H1 (cell line): ENCODE measurements at regions not wholly inside any gene's neighbourhood (a gene's known extent, or its start where the extent isn't known, plus 50 kb on each side); places are given as distances from the start of the nearest gene placed in this dataset.

ENCODE experiments used
- CTCF ChIA-PET: fragments of 300-600 bp; sonication (Branson Sonifier 250); formaldehyde crosslinking; loops from one replicate; lab custom pipeline; 2021; ENCODE audit not compliant: partially characterized antibody; lab: Charles Lee
- POLR2A ChIA-PET: fragments of 300-600 bp; sonication (Branson Sonifier 250); formaldehyde crosslinking; loops from one replicate; lab custom pipeline; 2021; ENCODE audit warnings: inconsistent platforms; ENCODE audit not compliant: partially characterized antibody; lab: Charles Lee
- DNase-seq, 2 experiments: peaks; one replicate each; pipeline versions ENCODE4 v3.0.0 to v3.0.0-alpha.2; 2010 to 2022; ENCODE audit warnings: low spot score in 2 of 2, low read depth in 1 of 2, mixed read lengths in 1 of 2
- FAIRE-seq: peaks from 2 replicates; lab custom pipeline; 2011; peaks lifted over from hg19 to GRCh38; lab: Jason Lieb, UNC
- H2AFZ ChIP-seq: 2 replicates; pipeline ENCODE4 v1.8.1; 2012; ENCODE audit warnings: low read length, inconsistent platforms
- H2AK5ac ChIP-seq: 2 replicates; pipeline ENCODE4 v1.6.1; 2013; ENCODE audit warnings: low read depth, low read length
- H2BK120ac ChIP-seq: replicated peaks from 2 replicates; pipeline ENCODE3; 2013; ENCODE audit warnings: low read depth, low read length, inconsistent platforms
- H2BK12ac ChIP-seq: 2 replicates; pipeline ENCODE4 v1.6.1; 2013; ENCODE audit warnings: low read depth, low read length
- H2BK15ac ChIP-seq: 2 replicates; pipeline ENCODE4 v1.6.1; 2013; ENCODE audit warnings: low read length
- H2BK20ac ChIP-seq: 2 replicates; pipeline ENCODE4 v1.6.1; 2013; ENCODE audit warnings: low read length
- H2BK5ac ChIP-seq: 2 replicates; pipeline ENCODE4 v1.6.1; 2013; ENCODE audit warnings: low read depth, low read length
- H3K14ac ChIP-seq: 2 replicates; pipeline ENCODE4 v1.6.1; 2013; ENCODE audit warnings: inconsistent platforms; ENCODE audit not compliant: insufficient read length
- H3K18ac ChIP-seq: 2 replicates; pipeline ENCODE4 v1.6.1; 2013; ENCODE audit warnings: low read length; ENCODE audit errors: extremely low read depth
- H3K23ac ChIP-seq: 2 replicates; pipeline ENCODE4 v1.6.1; 2013; ENCODE audit warnings: inconsistent platforms; ENCODE audit not compliant: insufficient read length
- H3K23me2 ChIP-seq: 2 replicates; pipeline ENCODE4 v1.6.1; 2013; ENCODE audit warnings: low read depth, low read length
- H3K27ac ChIP-seq: 2 replicates; pipeline ENCODE4 v1.6.1; 2011; ENCODE audit warnings: low read depth, low read length, inconsistent platforms
- H3K27me3 ChIP-seq, 4 experiments: replicated peaks in 1 of 4; 1 replicate in 1 of 4; 2 replicates in 3 of 4; pipeline versions ENCODE4 v1.6.1 to v1.8.1; 2011 to 2013; ENCODE audit warnings: low read length in 3 of 4, mild to moderate bottlenecking in 3 of 4, inconsistent platforms in 2 of 4, mixed read lengths in 2 of 4, moderate library complexity in 1 of 4; ENCODE audit not compliant: control insufficient read depth in 3 of 4, insufficient read depth in 3 of 4; ENCODE audit errors: extremely low read depth in 1 of 4
- H3K36me3 ChIP-seq, 4 experiments: 2 replicates each; pipeline versions ENCODE4 v1.6.1 to v1.8.1; 2011 to 2013; ENCODE audit warnings: mild to moderate bottlenecking in 4 of 4, low read length in 3 of 4, moderate library complexity in 2 of 4, control low read depth in 1 of 4, inconsistent platforms in 1 of 4; ENCODE audit not compliant: insufficient read depth in 4 of 4, control insufficient read depth in 2 of 4
- H3K4ac ChIP-seq: replicated peaks from 2 replicates; pipeline ENCODE3; 2013; ENCODE audit warnings: low read length, low read depth, mixed read lengths, inconsistent platforms; ENCODE audit not compliant: insufficient read length
- H3K4me1 ChIP-seq, 4 experiments: replicated peaks in 1 of 4; 1 replicate in 1 of 4; 2 replicates in 3 of 4; pipeline versions ENCODE4 v1.6.1 to v1.8.1; 2011 to 2013; ENCODE audit warnings: low read length in 3 of 4, inconsistent platforms in 2 of 4, mixed read lengths in 1 of 4; ENCODE audit not compliant: insufficient read depth in 4 of 4, control insufficient read depth in 3 of 4
- H3K4me2 ChIP-seq, 2 experiments: 2 replicates each; pipeline versions ENCODE4 v1.6.1 to v1.8.1; 2011 to 2013; ENCODE audit warnings: low read depth in 2 of 2, low read length in 2 of 2, control low read depth in 1 of 2, inconsistent platforms in 1 of 2, mild to moderate bottlenecking in 1 of 2; ENCODE audit not compliant: insufficient read depth in 1 of 2
- H3K4me3 ChIP-seq, 4 experiments: fragments of 200-600, 300-600 bp in 1 of 4; sonication (generic), shearing (Covaris generic), sonication (Bioruptor Twin) in 1 of 4; 2 replicates each; pipeline versions ENCODE4 v1.5.1 to v1.8.1; 2011 to 2016; ENCODE audit warnings: low read length in 4 of 4, low read depth in 3 of 4, control low read depth in 2 of 4, inconsistent platforms in 2 of 4, mild to moderate bottlenecking in 2 of 4, mixed read lengths in 1 of 4, moderate library complexity in 1 of 4; ENCODE audit not compliant: insufficient read depth in 2 of 4; ENCODE audit errors: extremely low read depth in 1 of 4
- H3K56ac ChIP-seq: replicated peaks from 2 replicates; pipeline ENCODE3; 2013; ENCODE audit warnings: low read depth, mild to moderate bottlenecking, mixed read lengths, low read length, inconsistent platforms; ENCODE audit not compliant: insufficient read length
- H3K79me1 ChIP-seq: 2 replicates; pipeline ENCODE4 v1.6.1; 2013; ENCODE audit warnings: low read depth, low read length, control low read depth
- H3K79me2 ChIP-seq, 2 experiments: 2 replicates each; pipeline versions ENCODE4 v1.6.1 to v1.8.1; 2012 to 2013; ENCODE audit warnings: low read length in 2 of 2, mild to moderate bottlenecking in 2 of 2, inconsistent platforms in 1 of 2; ENCODE audit not compliant: insufficient read depth in 2 of 2, control insufficient read depth in 1 of 2
- H3K9ac ChIP-seq, 4 experiments: replicated peaks in 1 of 4; 1 replicate in 1 of 4; 2 replicates in 3 of 4; pipeline versions ENCODE4 v1.6.1 to v1.8.1; 2011 to 2013; ENCODE audit warnings: low read depth in 3 of 4, low read length in 3 of 4, control low read depth in 2 of 4, mild to moderate bottlenecking in 2 of 4, moderate library complexity in 2 of 4, inconsistent platforms in 1 of 4; ENCODE audit errors: extremely low read depth in 1 of 4
- H3K9me3 ChIP-seq, 2 experiments: 2 replicates each; pipeline versions ENCODE4 v1.6.1 to v1.8.1; 2012 to 2013; ENCODE audit warnings: mild to moderate bottlenecking in 2 of 2, moderate library complexity in 2 of 2, control low read depth in 1 of 2, inconsistent platforms in 1 of 2, low read depth in 1 of 2, low read length in 1 of 2, mixed read lengths in 1 of 2; ENCODE audit not compliant: insufficient read depth in 2 of 2
- H4K20me1 ChIP-seq, 2 experiments: replicated peaks in 1 of 2; 2 replicates each; pipeline versions ENCODE3 to v1.8.1; 2011 to 2013; ENCODE audit warnings: inconsistent platforms in 2 of 2, low read length in 2 of 2, mild to moderate bottlenecking in 1 of 2; ENCODE audit not compliant: insufficient read depth in 2 of 2, control insufficient read depth in 1 of 2
- H4K5ac ChIP-seq: 2 replicates; pipeline ENCODE4 v1.6.1; 2013; ENCODE audit warnings: low read length, low read depth, mixed read lengths, inconsistent platforms; ENCODE audit not compliant: insufficient read length
- H4K8ac ChIP-seq: 2 replicates; pipeline ENCODE4 v1.8.0; 2013; ENCODE audit warnings: mild to moderate bottlenecking, moderate library complexity, low read length, inconsistent platforms; ENCODE audit not compliant: insufficient read depth; ENCODE audit errors: extremely low read depth
- H4K91ac ChIP-seq: replicated peaks from 2 replicates; pipeline ENCODE3; 2013; ENCODE audit warnings: low read length, mixed read lengths, inconsistent platforms; ENCODE audit not compliant: insufficient read length
- CHD7 ChIP-seq: fragments of 300-600 bp; sonication (generic); IDR thresholded peaks from 2 replicates; pipeline ENCODE4 v1.7.1; 2012; ENCODE audit warnings: low read length, moderate library complexity, mild to moderate bottlenecking, inconsistent platforms; ENCODE audit not compliant: insufficient replicate concordance
- WGBS, 2 experiments: shearing (Covaris generic) in 1 of 2; methylation state at CpG; one replicate each; pipeline versions ENCODE4 v1.1.6 to v1.1.7; 2013 to 2015; ENCODE audit warnings: low lambda C conversion rate in 2 of 2, mixed read lengths in 2 of 2, inconsistent platforms in 1 of 2, low coverage in 1 of 2, missing lambda C conversion rate in 1 of 2; ENCODE audit not compliant: insufficient replicate concordance in 2 of 2, insufficient coverage in 1 of 2, insufficient read length in 1 of 2; ENCODE audit errors: extremely low coverage in 1 of 2, missing lambda C conversion rate in 1 of 2; 5-methylcytosine and 5-hydroxymethylcytosine counted together

GRCh38 chr10:89869180-89869579 is 167.8 kb downstream of the KIF20B start:
- H2AFZ ChIP-seq: no peak overlapping the region
- no peak overlapping the region for H2BK15ac ChIP-seq
- no peak overlapping the region for H3K4me3 ChIP-seq
- H2BK120ac ChIP-seq: no peak overlapping the region
- no peaks in the 10 kb centered on the region for H3K79me1 ChIP-seq
- no peaks in the 10 kb centered on the region for H3K27me3 ChIP-seq
- no peaks in the 10 kb centered on the region for H3K36me3 ChIP-seq
- H4K91ac ChIP-seq: no peak overlapping the region
- POLR2A ChIA-PET: no interaction called here
- 87% methylated on average over 2 of the region's 2 CpGs; no CpG with 5 or more reads in 1 of the 2 experiments for WGBS, 2 experiments
- H3K23ac ChIP-seq: no peak overlapping the region
- no peak overlapping the region for H4K8ac ChIP-seq
- no peak for DNase-seq
- no peak overlapping the region for H3K4me2 ChIP-seq
- H2BK20ac ChIP-seq: no peak overlapping the region
- H3K79me2 ChIP-seq: no peaks in the 10 kb centered on the region
- H3K27ac ChIP-seq: no peak overlapping the region
- no peaks in the 10 kb centered on the region for H3K4me1 ChIP-seq
- no peak overlapping the region for H2BK12ac ChIP-seq
- H3K9ac ChIP-seq: no peak overlapping the region
- no peak overlapping the region for H3K4ac ChIP-seq
- no peak overlapping the region for H2BK5ac ChIP-seq
- no peak overlapping the region for H3K56ac ChIP-seq
- no peak overlapping the region for H3K14ac ChIP-seq
- CTCF ChIA-PET: interaction anchor here (0.6 to 0.9 kb wide), 3 partner anchors 15 to 266 kb away, joined by 3 to 5 read pairs (median 3); no protein-coding TSS in a partner anchor
- no peak overlapping the region for H4K5ac ChIP-seq
- no peaks in the 10 kb centered on the region for H3K9me3 ChIP-seq
- H3K18ac ChIP-seq: no peak overlapping the region
- FAIRE-seq: no peak
- H4K20me1 ChIP-seq: no peaks in the 10 kb centered on the region
- no peak overlapping the region for H2AK5ac ChIP-seq
- no peaks in the 10 kb centered on the region; the same call in 1 of the 2 replicates for H3K23me2 ChIP-seq
- no peak for TF ChIP-seq CHD7
